ENCODE measurements at regions not wholly inside any gene's neighbourhood (a gene's known extent, or its start where the extent isn't known, plus 50 kb on each side); places are given as distances from the start of the nearest gene placed in this dataset.
"Not testable (repeated sequence)": the region's sequence is repeated elsewhere in the genome, so short reads cannot be mapped to it uniquely, and the experiment has no call there.

DNA sequence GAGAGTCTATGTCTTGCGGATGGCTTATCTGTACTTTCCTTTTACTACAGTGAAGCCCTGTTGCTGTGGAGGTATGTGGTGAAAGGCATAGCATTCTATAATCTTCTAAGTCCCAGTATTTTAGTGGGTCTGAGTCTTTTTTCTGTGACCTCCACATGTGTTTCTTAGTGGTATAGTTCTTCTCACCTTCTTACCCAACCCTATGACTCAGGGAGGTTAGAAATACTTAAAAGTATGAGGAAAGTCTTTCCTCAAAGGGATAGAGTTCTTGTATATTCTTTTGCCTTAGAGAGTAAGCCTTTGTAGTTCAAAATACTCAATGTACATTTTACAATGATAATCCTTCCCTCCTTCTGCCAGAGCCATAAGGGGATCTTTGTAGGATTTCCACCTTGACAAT is 621.9 kb upstream of the CTNND2 start:
- no peak for DNase-seq

DNA sequence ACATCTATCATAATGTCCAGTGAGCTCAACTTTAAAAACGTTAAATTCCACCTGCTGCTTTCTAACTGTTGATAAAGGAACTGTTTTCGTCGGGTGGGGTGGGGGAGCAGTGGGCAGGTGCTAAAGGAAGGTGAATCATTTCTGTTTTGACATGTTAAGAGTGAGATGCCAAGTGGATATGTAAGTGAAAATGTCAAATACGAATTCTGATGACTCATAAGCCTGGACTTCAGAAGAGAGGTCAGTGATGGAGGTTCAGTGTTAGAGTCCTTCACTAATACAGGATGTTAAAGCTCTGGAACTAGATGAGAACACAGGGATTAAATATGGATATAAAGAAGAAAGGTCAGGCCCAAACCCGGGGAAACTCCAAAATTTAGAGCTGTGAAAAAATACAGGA is 617.9 kb upstream of the CTNND2 start:
- DNase-seq = no peak

- not testable (repeated sequence) for DNase-seq
Measured at GRCh38 chr5:12504983-12505382, 600.7 kb upstream of the CTNND2 start.

DNA sequence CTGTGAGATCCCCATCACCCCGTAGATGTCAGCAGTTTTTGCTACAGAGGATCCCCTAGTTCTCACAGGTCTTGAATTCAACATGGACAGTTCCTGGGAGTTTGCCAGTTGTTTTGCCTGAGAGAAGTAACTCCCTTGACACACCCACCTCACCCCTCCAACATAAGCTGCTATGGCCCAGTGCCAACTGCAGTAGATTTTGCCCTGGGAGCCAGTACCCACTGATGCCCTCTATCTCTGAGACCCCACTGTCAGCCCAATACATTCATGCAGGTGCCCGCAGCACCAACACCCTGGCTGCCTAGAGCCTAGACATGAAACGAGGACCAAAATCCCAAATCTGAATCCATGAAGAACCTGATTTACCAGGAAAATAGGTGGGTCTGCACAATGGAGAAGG is 583.9 kb upstream of the CTNND2 start:
- DNase-seq = no peak

DNA sequence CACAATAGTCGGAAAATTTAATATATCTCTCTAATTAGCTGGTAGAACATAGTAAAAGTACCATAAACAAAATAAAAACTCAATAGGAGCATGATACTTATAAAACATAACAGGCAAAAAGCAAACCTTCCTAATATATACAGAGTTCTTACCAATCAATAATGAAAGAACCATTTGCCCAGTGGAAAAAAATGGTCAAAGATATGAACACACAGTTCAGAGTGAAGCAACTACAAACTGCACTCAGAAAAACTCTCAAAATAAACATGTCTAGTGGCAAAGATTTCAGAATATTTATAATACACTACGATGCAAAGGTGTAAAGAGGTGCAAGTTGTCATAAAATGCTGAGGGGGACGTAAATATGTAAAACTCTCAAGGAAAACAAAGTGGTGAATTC is 576.2 kb upstream of the CTNND2 start:
- DNase-seq = no peak

- DNase-seq = no peak
Measured at GRCh38 chr5:12477554-12477953, 573.3 kb upstream of the CTNND2 start.

DNA sequence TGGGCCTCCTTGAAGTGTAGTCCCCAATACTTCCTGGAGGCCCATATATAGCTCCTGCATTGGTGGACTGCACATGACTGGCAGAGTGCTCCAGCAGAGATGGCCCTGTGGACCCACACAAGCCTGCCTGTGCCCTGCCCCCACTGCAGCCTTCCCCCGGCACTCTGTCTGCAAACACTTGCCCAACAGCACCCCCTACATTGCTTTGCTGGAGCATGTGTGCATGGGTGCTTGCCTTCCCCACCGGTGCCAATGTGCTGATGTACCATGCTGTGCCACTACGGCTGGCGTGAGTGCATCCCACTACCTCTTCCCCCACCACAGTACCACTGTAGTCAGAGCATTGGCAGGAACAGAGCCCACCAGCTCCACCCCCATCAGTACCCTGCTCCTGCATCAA is 563.6 kb upstream of the CTNND2 start:
- DNase-seq = no peak

DNA sequence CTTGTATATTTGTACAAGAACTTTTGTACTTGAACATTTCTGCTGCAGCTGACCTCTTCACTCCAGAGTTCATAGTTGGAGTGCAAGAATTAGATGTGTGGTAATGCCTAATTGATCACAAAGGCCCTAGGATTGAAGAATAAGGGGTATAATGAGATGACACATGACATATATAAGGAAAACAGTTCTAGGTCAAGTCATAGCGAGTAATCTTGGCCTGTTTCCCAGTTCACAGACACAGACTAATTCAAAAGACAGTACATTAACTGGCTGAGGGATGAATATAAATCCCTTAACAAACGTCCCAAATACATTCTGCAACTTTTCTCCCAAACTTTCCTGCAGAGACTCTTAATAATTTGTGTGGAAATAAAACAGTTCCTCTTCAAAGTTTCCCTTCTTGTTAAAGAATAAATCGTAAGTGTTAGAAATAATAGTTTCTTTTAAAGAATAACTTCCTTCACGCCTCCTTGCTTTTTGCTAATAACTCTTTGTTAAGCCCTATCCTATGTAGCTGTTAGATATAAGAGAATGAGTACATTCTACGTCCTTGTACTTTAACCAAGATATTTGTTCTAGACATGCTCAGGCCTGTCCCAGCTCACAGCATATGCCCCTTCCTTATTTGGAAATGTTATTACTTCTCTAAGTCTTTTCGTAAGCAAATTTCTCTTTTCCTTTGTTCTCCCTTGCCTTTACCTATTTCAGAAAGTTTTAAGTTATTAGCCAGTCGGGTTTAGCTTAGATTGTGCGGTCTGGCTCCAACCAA is 556.4 kb upstream of the CTNND2 start:
- no peak for DNase-seq

DNA sequence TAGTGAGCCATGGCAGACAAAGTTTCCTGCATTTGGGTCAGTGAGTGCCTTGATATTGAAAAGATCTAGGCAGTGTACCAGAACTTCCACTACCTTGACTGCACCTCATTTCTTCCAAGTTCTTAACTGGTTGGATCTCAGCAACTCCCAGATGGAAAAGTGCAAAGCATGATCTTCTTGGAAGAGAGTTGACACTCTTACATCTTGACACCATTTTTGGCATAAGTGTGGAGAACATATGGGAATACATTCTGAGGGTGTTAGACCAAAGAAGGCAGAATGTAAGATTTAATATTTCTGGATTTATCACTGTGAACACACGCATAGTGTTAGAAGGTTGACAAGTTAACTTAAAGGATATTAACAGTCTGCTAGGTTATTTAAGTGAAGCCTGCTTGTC is 555.1 kb upstream of the CTNND2 start:
- no peak for DNase-seq

DNA sequence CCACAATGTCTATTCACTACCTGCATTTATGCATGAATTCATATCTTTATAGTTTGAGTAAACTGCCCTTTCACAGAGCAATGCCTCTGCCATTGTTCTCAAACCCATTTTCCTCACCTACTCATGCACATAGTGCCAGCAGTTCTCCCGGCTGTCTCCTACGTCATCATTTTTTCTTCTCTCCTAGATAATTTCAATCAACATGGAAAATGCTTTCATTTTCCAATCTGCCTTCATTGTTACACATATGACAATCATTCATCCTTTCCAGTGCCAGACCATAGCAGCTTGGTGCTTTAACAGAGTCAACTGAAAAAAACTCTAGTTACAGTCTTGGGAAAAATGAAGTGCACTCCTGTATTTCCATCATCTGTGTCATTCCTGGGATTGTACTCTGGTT is 514.8 kb upstream of the CTNND2 start:
- no peak for DNase-seq

DNA sequence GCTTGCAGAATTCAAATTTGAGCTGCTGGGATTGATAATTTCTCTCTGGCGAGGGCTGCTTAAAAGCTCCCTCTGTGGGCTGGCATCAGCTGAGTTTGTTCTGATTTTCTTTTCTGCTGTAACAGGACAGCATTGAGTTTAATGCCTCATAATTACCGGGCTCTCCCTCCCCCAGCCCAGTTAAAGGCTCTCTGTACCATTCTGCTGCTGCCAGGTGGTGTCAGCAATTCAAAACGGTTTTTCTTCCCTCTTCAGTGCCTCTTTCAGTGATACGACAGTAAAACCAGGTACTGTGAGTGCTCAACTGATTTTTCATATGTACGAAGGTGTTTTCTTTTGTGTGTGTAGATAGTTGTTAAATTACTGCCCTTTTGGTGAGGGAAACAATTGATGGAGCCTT is 509.3 kb upstream of the CTNND2 start:
- DNase-seq = no peak

DNA sequence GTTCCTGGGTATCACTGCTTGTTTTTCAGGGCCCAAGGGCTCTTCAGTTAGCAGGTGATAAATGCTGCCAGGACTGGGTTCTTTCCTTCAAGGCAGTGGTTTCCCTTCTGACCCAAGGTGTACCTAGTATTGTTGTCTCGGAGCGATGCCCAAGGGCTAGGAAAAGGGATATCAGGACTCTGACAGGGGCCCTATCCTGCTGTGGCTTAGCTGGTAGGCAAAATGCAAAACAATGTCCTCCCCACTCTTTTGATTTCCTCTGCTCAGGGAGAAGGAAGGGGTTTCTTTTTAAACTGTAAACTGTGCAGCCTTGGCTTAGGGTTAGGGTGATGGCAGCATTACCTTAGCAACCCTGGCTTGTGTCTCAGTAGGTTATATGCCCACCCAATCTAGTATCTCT is 508.8 kb upstream of the CTNND2 start:
- DNase-seq = no peak

GRCh38 chr5:12399868-12400267 is 495.6 kb upstream of the CTNND2 start:
- no peak for DNase-seq

GRCh38 chr5:12392246-12392645 is 488.0 kb upstream of the CTNND2 start:
- no peak for DNase-seq

- DNase-seq = no peak
Measured at GRCh38 chr5:12385095-12385494, 480.8 kb upstream of the CTNND2 start.

- no peak for DNase-seq
Measured at GRCh38 chr5:12384005-12384404, 479.8 kb upstream of the CTNND2 start.

GRCh38 chr5:12367973-12368372 is 463.7 kb upstream of the CTNND2 start:
- no peak for DNase-seq

GRCh38 chr5:12360218-12360617 is 456.0 kb upstream of the CTNND2 start:
- DNase-seq = no peak

DNA sequence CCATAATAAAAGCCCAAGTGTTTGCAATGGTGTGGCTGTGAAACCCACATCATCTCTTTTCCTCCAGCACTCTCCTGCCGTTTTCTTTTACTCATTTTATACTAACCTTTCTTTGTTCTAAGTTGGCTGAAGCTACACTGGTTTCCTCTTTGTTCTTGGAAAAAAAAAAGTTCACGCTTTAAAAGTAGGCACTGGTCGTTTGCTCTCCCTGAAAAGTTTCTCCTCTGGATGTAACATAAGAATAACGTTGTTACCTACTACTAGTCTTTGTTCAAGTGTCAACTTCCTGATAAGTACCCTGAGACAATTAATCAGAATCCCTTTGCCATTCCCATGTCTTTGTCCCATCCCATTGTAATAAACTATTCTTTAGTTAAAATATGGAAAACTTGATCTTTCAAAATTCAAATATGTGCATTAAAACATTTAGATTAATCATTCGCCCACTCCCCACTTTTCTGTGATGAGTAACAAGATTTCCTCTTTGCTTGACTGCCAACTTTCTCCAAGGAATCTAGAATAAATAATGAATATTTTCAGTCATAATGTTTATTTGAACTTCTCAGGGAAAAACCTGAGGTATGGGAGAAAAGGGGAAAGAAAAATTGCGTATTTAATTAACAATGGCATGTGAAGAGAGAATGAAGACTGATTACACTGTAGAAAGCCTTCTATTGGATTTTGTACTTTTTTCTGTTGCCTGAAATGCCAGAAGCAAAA is 454.3 kb upstream of the CTNND2 start:
- DNase-seq = no peak

GRCh38 chr5:12357626-12358025 is 453.4 kb upstream of the CTNND2 start:
- DNase-seq = no peak

GRCh38 chr5:12354686-12355085 is 450.4 kb upstream of the CTNND2 start:
- DNase-seq = no peak

DNA sequence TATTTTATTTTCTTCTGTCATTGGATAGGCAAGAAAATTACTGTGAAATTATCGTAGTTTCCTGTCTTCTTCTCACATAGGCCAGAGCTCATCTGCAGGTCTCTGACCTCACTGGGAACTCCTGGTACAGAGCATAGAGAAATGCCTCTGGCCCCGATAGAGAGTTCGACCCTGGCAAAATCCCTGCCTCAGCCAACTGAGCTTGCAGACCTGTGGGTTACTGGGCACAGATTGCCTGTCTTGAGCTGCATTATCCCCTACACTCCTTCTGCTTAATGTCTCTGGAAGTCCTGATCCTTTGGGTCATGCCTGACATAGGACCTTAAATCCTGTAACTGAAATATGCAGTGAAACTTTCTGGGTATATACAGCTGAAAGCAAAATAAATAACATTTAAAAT is 439.3 kb upstream of the CTNND2 start:
- DNase-seq = no peak

DNA sequence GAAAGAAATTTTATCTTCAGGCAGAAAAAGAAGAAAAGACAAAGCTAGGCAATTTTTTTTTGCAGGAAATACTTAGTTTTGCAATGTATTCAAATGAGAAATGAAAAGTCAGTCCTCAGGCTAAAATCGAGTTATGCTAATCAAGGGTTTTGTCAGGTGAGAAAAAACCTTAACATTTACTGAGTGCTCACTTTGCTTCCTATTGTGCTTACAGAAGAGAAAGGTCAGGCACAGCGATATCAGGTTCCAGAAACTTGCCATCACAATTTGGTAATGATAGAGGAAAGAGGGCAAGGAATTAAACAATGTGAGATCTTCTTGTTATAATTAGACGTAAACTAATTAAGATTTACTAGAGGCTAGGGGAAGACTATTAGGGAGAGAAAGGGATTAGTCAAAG is 431.7 kb upstream of the CTNND2 start:
- DNase-seq = no peak

DNA sequence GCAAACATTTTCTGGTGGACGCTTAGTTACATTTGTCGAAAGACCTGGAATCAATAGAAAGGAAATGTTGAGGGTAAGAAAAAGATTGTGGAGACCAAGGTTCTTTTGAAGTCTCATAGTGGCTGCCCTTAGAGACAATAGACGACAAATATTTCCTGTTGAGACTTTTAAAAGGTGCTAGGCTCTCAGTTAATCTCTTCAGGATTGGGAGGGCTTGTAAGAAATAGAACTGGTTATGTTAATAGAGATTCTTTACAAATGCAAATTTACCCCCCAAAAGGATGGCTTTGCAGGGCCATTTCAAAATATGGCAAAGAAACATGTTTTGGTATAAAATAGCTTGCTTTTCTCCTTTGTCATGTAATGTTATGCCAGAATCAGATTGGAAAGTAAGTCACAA is 428.2 kb upstream of the CTNND2 start:
- DNase-seq = no peak
